HepG2 (cell line): ENCODE measurements at regions not wholly inside any gene's neighbourhood (a gene's known extent, or its start where the extent isn't known, plus 50 kb on each side); places are given as distances from the start of the nearest gene placed in this dataset.

Source experiments
- ATAC-seq: fragments of 200-7000 bp; cut with Tn5 transposase; 3 replicates; pipeline ENCODE4 v1.9.1; 2020; ENCODE audit warnings: mild to moderate bottlenecking, moderate library complexity
- BruUV-seq: library from RNA; stranded (reverse); fragments of 400-500 nt; replicated peaks from 2 replicates; lab custom pipeline; 2021; lab: Mats Ljungman, UMichigan
- CTCF ChIA-PET: fragments of 300-600 bp; formaldehyde crosslinking; extraction: SDS; loops from one replicate; lab custom pipeline; 2021; ENCODE audit warnings: low total read pairs, inconsistent platforms, low intra/inter-chr PET ratio; lab: Yijun Ruan, JAX
- POLR2A ChIA-PET: fragments of 350-600 bp; sonication (Branson Sonifier 250); formaldehyde crosslinking; loops from one replicate; lab custom pipeline; 2020; ENCODE audit warnings: antibody characterized with exemption, inconsistent platforms; lab: Yijun Ruan, JAX
- DNase-seq: peaks from one replicate; pipeline ENCODE4 v3.0.0-alpha.2; 2015; ENCODE audit warnings: low spot score
- FAIRE-seq: peaks from 3 replicates; lab custom pipeline; 2011; peaks lifted over from hg19 to GRCh38; lab: Jason Lieb, UNC
- H2AFZ ChIP-seq: one replicate; pipeline ENCODE4 v1.6.1; 2011; ENCODE audit warnings: low read length, inconsistent platforms
- H3K27ac ChIP-seq: fragments of 300-600 bp; 3 replicates; pipeline ENCODE4 v1.8.0; 2011; ENCODE audit warnings: mixed run types, mild to moderate bottlenecking, mixed read lengths, low read length, inconsistent platforms; ENCODE audit not compliant: insufficient read depth; ENCODE audit errors: extremely low read length
- H3K27me3 ChIP-seq, 2 experiments: fragments of 200-600 bp in 1 of 2; 2 replicates in 1 of 2; 3 replicates in 1 of 2; pipeline versions ENCODE4 v1.6.0 to v1.8.0; 2011; ENCODE audit warnings: low read length in 2 of 2, mild to moderate bottlenecking in 2 of 2, moderate library complexity in 2 of 2, inconsistent platforms in 1 of 2; ENCODE audit not compliant: insufficient read depth in 2 of 2, control insufficient read depth in 1 of 2
- H3K36me3 ChIP-seq, 2 experiments: fragments of 200-600 bp in 1 of 2; replicated peaks in 1 of 2; 2 replicates in 1 of 2; 3 replicates in 1 of 2; pipeline versions ENCODE4 v1.5.1 to v1.8.0; 2011; ENCODE audit warnings: low read length in 2 of 2, inconsistent platforms in 1 of 2; ENCODE audit not compliant: insufficient read depth in 2 of 2, control insufficient read depth in 1 of 2
- H3K4me1 ChIP-seq: 2 replicates; pipeline ENCODE4 v1.5.1; 2012; ENCODE audit warnings: low read length, inconsistent platforms; ENCODE audit not compliant: insufficient read depth
- H3K4me2 ChIP-seq: 2 replicates; pipeline ENCODE4 v1.6.0; 2011; ENCODE audit warnings: low read depth, low read length, inconsistent platforms
- H3K4me3 ChIP-seq, 3 experiments: fragments of 200-600 bp in 1 of 3; sonication (generic), shearing (Covaris generic) in 1 of 3; replicated peaks in 1 of 3; 2 replicates each; pipeline ENCODE4 v1.5.1; 2011 to 2016; ENCODE audit warnings: low read length in 3 of 3, inconsistent platforms in 2 of 3, low read depth in 2 of 3, mild to moderate bottlenecking in 2 of 3, control low read depth in 1 of 3, mixed read lengths in 1 of 3; ENCODE audit not compliant: insufficient read depth in 1 of 3
- H3K79me2 ChIP-seq: one replicate; pipeline ENCODE4 v1.6.1; 2011; ENCODE audit warnings: low read length, inconsistent platforms; ENCODE audit not compliant: insufficient read depth
- H3K9ac ChIP-seq: 2 replicates; pipeline ENCODE4 v1.6.0; 2011; ENCODE audit warnings: mild to moderate bottlenecking, low read depth, low read length, inconsistent platforms; ENCODE audit not compliant: insufficient read depth
- H3K9me3 ChIP-seq: 2 replicates; pipeline ENCODE4 v1.5.1; 2012; ENCODE audit warnings: mild to moderate bottlenecking, low read length
- H4K20me1 ChIP-seq: 2 replicates; pipeline ENCODE4 v1.6.0; 2011; ENCODE audit warnings: inconsistent platforms, mild to moderate bottlenecking, low read length, moderate library complexity; ENCODE audit not compliant: insufficient read depth
- FOXK2 ChIP-seq: fragments of 450-650 bp; IDR thresholded peaks from 2 replicates; pipeline ENCODE4 v1.6.1; 2016
- HCFC1 ChIP-seq: fragments of 150-350 bp; IDR thresholded peaks from 2 replicates; pipeline ENCODE4 v1.6.1; 2014; ENCODE audit warnings: low read depth, low read length
- HOXA9 ChIP-seq: sonication (generic); formaldehyde crosslinking; IDR thresholded peaks from 2 replicates; pipeline ENCODE4 v1.8.1; 2022; ENCODE audit warnings: missing genetic modification reagents, mild to moderate bottlenecking, moderate library complexity, borderline replicate concordance
- PRPF4 ChIP-seq: fragments of 200-400 bp; formaldehyde crosslinking; IDR thresholded peaks from 2 replicates; pipeline ENCODE4 v1.6.1; 2016; ENCODE audit warnings: low read length, low read depth; ENCODE audit not compliant: poor library complexity, severe bottlenecking
- REL ChIP-seq: sonication (generic); formaldehyde crosslinking; conservative IDR thresholded peaks from 2 replicates; pipeline ENCODE4 v1.8.0; 2022; ENCODE audit warnings: mild to moderate bottlenecking, missing genetic modification reagents, moderate library complexity
- RFX5 ChIP-seq: IDR thresholded peaks from 2 replicates; pipeline ENCODE4 v1.6.1; 2011; ENCODE audit warnings: low read depth, low read length, improper control_type of control experiment
- ZNF101 ChIP-seq: sonication (generic); formaldehyde crosslinking; IDR thresholded peaks from 2 replicates; pipeline ENCODE4 v1.4.0; 2020; ENCODE audit warnings: mild to moderate bottlenecking, low read depth, missing genetic modification reagents, borderline replicate concordance
- ZNF446 ChIP-seq: sonication (generic); formaldehyde crosslinking; IDR thresholded peaks from 2 replicates; pipeline ENCODE4 v1.5.0; 2020; ENCODE audit warnings: mild to moderate bottlenecking, missing genetic modification reagents
- ZNF709 ChIP-seq: sonication (generic); formaldehyde crosslinking; IDR thresholded peaks from 2 replicates; pipeline ENCODE4 v1.5.0; 2020; ENCODE audit warnings: mild to moderate bottlenecking, missing genetic modification reagents
- ZNF891 ChIP-seq: sonication (generic); formaldehyde crosslinking; IDR thresholded peaks from 2 replicates; pipeline ENCODE4 v1.5.0; 2020; ENCODE audit warnings: mild to moderate bottlenecking, missing genetic modification reagents
- WGBS: methylation state at CpG from one replicate; pipeline ENCODE4 v1.1.6; 2017; ENCODE audit warnings: low lambda C conversion rate; 5-methylcytosine and 5-hydroxymethylcytosine counted together
- in situ Hi-C: cut with HindIII; loops from 2 replicates; pipeline ENCODE4 v1.10.0; 2017; ENCODE audit warnings: low pct_unique_long_range_greater_than_20kb; ENCODE audit not compliant: extremely low pct_ligation_motif_present
- intact Hi-C: fragments of 100-400 bp; cut with micrococcal nuclease; formaldehyde crosslinking; loops from one replicate; pipeline ENCODE4 v1.10.0; 2022; ENCODE audit not compliant: unreplicated experiment
- TF ChIP-seq, protein P1 (sequence below): sonication (generic); formaldehyde crosslinking; IDR thresholded peaks from 2 replicates; pipeline ENCODE4 v1.8.0; 2022; ENCODE audit warnings: missing genetic modification reagents, mild to moderate bottlenecking, moderate library complexity, borderline replicate concordance
- TF ChIP-seq, protein P2 (sequence below): sonication (generic); formaldehyde crosslinking; conservative IDR thresholded peaks from 2 replicates; pipeline ENCODE4 v1.4.0; 2020; ENCODE audit warnings: missing genetic modification reagents
- TF ChIP-seq, protein P3 (sequence below): sonication (generic); formaldehyde crosslinking; IDR thresholded peaks from 2 replicates; pipeline ENCODE4 v1.8.1; 2023; ENCODE audit warnings: mild to moderate bottlenecking, inconsistent platforms, moderate library complexity, missing genetic modification reagents, borderline replicate concordance

DNA sequence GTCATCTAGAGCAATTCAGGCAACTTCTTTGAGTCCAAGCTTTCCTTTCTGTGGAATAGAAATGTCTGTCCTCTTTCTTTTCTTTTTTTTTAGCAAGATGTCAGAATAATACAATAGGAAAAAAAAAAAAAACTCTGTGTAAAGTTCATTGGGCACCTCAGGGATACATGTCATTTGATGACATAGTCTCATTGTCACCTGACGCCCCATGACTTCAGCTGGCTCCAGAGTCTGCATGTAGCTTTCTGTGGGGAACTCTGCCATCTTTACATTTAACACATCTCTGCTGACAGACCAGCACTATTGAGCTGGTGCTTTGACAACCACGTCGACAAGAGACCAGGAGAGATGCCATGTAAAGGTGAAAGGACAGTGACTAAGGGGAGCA, 172.5 kb upstream of the KLF7 start:
- POLR2A ChIA-PET: no interaction called here
- FAIRE-seq: no peak

DNA sequence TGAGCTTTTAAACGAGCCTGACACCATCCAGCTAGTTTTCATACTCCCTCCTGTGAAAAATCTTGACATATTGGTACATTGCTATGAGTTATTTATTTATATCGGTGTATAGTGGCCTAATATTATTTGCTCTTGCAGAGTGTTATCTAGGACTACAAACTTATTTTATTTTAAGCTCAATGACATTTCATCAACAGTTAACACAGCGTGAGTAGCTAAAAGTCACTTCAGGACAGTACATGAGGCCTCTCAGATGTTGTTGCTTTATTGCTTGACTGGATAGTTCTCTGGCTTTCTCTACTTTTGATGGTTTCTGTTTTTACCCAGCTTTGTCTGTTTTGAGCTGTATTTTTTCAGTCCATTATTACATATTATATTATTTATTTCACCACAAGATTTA, 172.9 kb upstream of the KLF7 start:
- Histone ChIP-seq H3K4me3 (no peak overlapping the region), H2AFZ (no peak overlapping the region), H3K9ac (no peak overlapping the region), H4K20me1 (no peaks in the 10 kb centered on the region; the same call in 1 of the 2 replicates), H3K4me2 (no peak overlapping the region), H3K79me2 (no peaks in the 10 kb centered on the region), H3K36me3 (no peaks in the 10 kb centered on the region), H3K9me3 (no peaks in the 10 kb centered on the region), H3K27me3 (no peaks in the 10 kb centered on the region), H3K4me1 (no peaks in the 10 kb centered on the region), H3K27ac (no peak overlapping the region)
- intact Hi-C loops (no loop called here), in situ Hi-C loops (no loop called here)
- DNase-seq (no peak), FAIRE-seq (no peak), ATAC-seq (no peak)
- ChIA-PET CTCF (no interaction called here), POLR2A (no interaction called here)
- WGBS: 38% methylated on average over 3 of the region's 3 CpGs
- BruUV-seq: no TSS peak
- TF ChIP-seq HOXA9 (CRISPR knock-in tag): no peak
- TF ChIP-seq FOXK2: no peak
- TF ChIP-seq, protein P1, sequence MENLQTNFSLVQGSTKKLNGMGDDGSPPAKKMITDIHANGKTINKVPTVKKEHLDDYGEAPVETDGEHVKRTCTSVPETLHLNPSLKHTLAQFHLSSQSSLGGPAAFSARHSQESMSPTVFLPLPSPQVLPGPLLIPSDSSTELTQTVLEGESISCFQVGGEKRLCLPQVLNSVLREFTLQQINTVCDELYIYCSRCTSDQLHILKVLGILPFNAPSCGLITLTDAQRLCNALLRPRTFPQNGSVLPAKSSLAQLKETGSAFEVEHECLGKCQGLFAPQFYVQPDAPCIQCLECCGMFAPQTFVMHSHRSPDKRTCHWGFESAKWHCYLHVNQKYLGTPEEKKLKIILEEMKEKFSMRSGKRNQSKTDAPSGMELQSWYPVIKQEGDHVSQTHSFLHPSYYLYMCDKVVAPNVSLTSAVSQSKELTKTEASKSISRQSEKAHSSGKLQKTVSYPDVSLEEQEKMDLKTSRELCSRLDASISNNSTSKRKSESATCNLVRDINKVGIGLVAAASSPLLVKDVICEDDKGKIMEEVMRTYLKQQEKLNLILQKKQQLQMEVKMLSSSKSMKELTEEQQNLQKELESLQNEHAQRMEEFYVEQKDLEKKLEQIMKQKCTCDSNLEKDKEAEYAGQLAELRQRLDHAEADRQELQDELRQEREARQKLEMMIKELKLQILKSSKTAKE (CRISPR knock-in tag): no peak
- TF ChIP-seq REL (CRISPR knock-in tag): no peak
- TF ChIP-seq, protein P2, sequence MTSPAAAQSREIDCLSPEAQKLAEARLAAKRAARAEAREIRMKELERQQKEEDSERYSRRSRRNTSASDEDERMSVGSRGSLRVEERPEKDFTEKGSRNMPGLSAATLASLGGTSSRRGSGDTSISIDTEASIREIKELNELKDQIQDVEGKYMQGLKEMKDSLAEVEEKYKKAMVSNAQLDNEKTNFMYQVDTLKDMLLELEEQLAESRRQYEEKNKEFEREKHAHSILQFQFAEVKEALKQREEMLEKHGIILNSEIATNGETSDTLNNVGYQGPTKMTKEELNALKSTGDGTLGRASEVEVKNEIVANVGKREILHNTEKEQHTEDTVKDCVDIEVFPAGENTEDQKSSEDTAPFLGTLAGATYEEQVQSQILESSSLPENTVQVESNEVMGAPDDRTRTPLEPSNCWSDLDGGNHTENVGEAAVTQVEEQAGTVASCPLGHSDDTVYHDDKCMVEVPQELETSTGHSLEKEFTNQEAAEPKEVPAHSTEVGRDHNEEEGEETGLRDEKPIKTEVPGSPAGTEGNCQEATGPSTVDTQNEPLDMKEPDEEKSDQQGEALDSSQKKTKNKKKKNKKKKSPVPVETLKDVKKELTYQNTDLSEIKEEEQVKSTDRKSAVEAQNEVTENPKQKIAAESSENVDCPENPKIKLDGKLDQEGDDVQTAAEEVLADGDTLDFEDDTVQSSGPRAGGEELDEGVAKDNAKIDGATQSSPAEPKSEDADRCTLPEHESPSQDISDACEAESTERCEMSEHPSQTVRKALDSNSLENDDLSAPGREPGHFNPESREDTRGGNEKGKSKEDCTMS: no peak
- no peak for TF ChIP-seq ZNF891 (CRISPR knock-in tag)
- no peak for TF ChIP-seq ZNF101 (CRISPR knock-in tag)
- TF ChIP-seq HCFC1: no peak
- TF ChIP-seq, protein P3, sequence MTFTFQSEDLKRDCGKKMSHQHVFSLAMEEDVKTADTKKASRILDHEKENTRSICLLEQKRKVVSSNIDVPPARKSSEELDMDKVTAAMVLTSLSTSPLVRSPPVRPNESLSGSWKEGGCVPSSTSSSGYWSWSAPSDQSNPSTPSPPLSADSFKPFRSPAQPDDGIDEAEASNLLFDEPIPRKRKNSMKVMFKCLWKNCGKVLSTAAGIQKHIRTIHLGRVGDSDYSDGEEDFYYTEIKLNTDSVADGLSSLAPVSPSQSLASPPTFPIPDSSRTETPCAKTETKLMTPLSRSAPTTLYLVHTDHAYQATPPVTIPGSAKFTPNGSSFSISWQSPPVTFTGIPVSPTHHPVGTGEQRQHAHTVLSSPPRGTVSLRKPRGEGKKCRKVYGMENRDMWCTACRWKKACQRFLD (CRISPR knock-in tag): no peak
- TF ChIP-seq PRPF4: no peak
- no peak for TF ChIP-seq ZNF709 (CRISPR knock-in tag)

More for the DNA sequence above, 172.5 kb upstream of the KLF7 start:
- Histone ChIP-seq H3K27ac (no peak overlapping the region), H3K9me3 (no peaks in the 10 kb centered on the region), H3K36me3 (no peaks in the 10 kb centered on the region), H2AFZ (no peak overlapping the region), H3K27me3 (no peaks in the 10 kb centered on the region), H3K4me3 (no peak overlapping the region), H3K4me1 (no peaks in the 10 kb centered on the region), H3K4me2 (no peak overlapping the region), H3K79me2 (no peaks in the 10 kb centered on the region), H4K20me1 (no peaks in the 10 kb centered on the region; the same call in 1 of the 2 replicates), H3K9ac (no peak overlapping the region)
- ATAC-seq (no peak), DNase-seq (no peak)
- in situ Hi-C loops: no loop called here
- BruUV-seq: no TSS peak
- TF ChIP-seq RFX5: no peak
- TF ChIP-seq ZNF446 (CRISPR knock-in tag): no peak
- WGBS: 37% methylated on average over 3 of the region's 3 CpGs
- CTCF ChIA-PET: no interaction called here
- intact Hi-C loops: no loop called here
